ENCODE measurements at regions not wholly inside any gene's neighbourhood (a gene's known extent, or its start where the extent isn't known, plus 50 kb on each side); places are given as distances from the start of the nearest gene placed in this dataset.

DNA sequence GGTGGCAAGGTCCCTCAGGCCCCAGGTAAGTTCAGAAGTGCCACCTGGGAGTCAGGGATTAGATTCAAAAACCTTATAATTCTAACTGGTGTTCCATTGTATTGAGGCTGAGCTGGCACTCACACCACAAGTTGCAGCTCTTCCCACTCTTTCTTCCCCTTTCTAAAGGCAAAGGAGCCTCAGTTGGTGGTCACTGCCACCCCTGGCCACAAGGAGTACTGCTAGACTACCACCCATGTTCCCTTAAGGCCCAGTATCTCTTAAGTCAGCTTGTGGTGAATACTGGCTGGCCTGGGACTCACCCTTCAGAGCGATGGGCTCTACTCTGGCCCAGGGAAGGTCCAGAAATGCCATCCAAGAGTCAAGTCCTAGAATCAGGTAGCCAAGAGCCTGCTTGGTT lies 421.1 kb upstream of the KHDRBS2 start:
- TF ChIP-seq FOXP2 (optimal IDR thresholded peaks at IDR 0.05; ENCODE audit: control extremely low read depth, extremely low read length, insufficient read depth) (no peak), EZH2 (IDR thresholded peaks at IDR 0.05) (no peak)
